ENCODE measurements at regions not wholly inside any gene's neighbourhood (a gene's known extent, or its start where the extent isn't known, plus 50 kb on each side); places are given as distances from the start of the nearest gene placed in this dataset.

- TF ChIP-seq CTCF (IDR thresholded peaks at IDR 0.05; ENCODE audit: low read depth, low read length, missing control alignments): no peak
- no peak for DNase-seq (ENCODE audit: extremely low read depth, low read depth)
- H3K4me3 ChIP-seq (replicated peaks; ENCODE audit: low read depth, low read length): no peak overlapping the region
These were observed 423.2 kb upstream of the PCDH15 start for GRCh38 chr10:55224007-55224781.

- no peak for TF ChIP-seq CTCF (IDR thresholded peaks at IDR 0.05; ENCODE audit: low read depth, low read length, missing control alignments)
These were observed 422.3 kb upstream of the PCDH15 start for GRCh38 chr10:55223352-55223751.

DNA sequence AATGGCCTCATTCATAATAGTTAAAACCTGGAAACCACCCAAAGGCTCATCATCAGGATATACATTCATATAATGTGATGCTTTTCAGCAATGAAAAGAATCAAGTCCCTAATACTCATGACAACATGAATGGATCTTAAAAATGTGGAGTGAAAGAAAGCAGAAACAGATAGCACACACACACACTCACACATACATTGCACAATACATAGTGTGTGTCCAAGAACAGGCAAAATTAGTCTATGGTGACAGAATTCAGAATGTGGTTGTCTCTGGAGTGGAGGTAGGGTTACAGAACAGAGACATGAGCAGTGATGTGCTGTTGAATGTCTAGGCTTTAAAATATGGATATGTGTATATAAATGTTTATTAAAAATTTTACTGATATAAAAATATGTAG is 419.9 kb upstream of the PCDH15 start:
- no peak for TF ChIP-seq CTCF (IDR thresholded peaks at IDR 0.05; ENCODE audit: low read depth, low read length, missing control alignments)
- no peak overlapping the region for H3K4me3 ChIP-seq (replicated peaks; ENCODE audit: low read depth, low read length)
- no peak for DNase-seq (ENCODE audit: extremely low read depth, low read depth)

More at GRCh38 chr10:55223352-55223751, 422.3 kb upstream of the PCDH15 start:
- no peak for DNase-seq (ENCODE audit: extremely low read depth, low read depth)
- H3K4me3 ChIP-seq (replicated peaks; ENCODE audit: low read depth, low read length): no peak overlapping the region

DNA sequence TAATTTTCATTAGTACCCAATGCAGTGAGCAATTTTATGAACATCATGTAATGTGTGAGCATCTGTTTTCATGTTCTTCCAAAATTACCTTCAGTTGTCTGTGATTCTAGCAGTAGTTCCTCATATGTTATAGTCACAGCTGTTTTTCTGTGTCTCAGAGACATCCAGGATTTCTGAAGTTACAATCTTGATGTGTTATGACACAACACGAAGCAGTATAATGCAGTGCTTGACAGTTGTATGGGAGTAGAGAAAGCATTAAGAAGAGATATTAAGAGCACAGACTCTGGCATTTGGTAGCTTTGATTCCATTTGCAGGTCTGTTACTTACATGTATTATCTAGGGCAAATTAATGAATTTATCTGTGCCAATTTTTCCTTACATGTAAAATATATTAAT is 414.7 kb upstream of the PCDH15 start:
- no peak for TF ChIP-seq CTCF (IDR thresholded peaks at IDR 0.05; ENCODE audit: low read depth, low read length, missing control alignments)
- H3K4me3 ChIP-seq (replicated peaks; ENCODE audit: low read depth, low read length): no peak overlapping the region
- no peak for DNase-seq (ENCODE audit: extremely low read depth, low read depth)

DNA sequence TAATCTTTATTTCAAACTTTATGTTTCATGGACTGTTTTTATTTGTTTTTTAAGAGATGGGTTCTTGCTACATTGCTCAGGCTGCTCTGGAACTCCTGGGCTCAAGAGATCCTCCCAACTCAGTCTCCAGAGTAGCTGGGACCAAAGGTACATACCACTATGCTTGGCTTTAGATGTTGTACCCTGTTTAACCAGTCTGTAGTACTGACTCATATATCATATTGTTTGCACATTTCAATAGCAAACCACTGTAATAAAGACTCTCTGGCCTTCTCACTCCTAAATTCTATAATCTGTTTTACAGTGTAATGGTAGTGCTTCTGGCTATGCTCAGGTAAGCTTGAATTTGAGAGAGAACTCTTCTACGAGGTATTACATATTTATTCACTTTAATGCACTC is 413.6 kb upstream of the PCDH15 start:
- no peak for TF ChIP-seq CTCF (IDR thresholded peaks at IDR 0.05; ENCODE audit: low read depth, low read length, missing control alignments)

GRCh38 chr10:55212051-55212450 is 411.0 kb upstream of the PCDH15 start:
- H3K4me3 ChIP-seq (replicated peaks; ENCODE audit: low read depth, low read length): no peak overlapping the region
- TF ChIP-seq CTCF (IDR thresholded peaks at IDR 0.05; ENCODE audit: low read depth, low read length, missing control alignments): no peak
- DNase-seq (ENCODE audit: extremely low read depth, low read depth): no peak

More for the DNA sequence above, 413.6 kb upstream of the PCDH15 start:
- no peak for DNase-seq (ENCODE audit: extremely low read depth, low read depth)
- H3K4me3 ChIP-seq (replicated peaks; ENCODE audit: low read depth, low read length): no peak overlapping the region

DNA sequence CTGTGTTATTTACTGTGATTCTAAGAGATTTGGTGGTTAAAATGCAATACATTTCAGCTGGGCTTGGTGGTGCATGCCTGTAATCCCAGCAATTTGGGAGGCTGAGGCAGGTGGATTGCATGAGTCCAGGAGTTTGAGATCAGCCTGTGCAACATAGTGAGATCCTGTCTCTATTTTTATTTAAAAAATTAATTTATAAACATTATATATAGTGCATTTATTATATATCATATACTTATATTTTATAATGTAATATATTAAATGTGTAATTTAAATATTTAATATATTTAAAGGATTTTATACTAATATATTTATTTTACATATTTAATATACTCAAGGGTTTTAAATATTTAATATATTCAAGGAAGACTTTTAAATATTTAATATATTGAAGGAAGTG is 402.8 kb upstream of the PCDH15 start:
- TF ChIP-seq CTCF (IDR thresholded peaks at IDR 0.05; ENCODE audit: low read depth, low read length, missing control alignments): no peak
- no peak overlapping the region for H3K4me3 ChIP-seq (replicated peaks; ENCODE audit: low read depth, low read length)
- DNase-seq (ENCODE audit: extremely low read depth, low read depth): no peak

Data from HFF-Myc (cell line).